ENCODE measurements at regions not wholly inside any gene's neighbourhood (a gene's known extent, or its start where the extent isn't known, plus 50 kb on each side); places are given as distances from the start of the nearest gene placed in this dataset.

DNA sequence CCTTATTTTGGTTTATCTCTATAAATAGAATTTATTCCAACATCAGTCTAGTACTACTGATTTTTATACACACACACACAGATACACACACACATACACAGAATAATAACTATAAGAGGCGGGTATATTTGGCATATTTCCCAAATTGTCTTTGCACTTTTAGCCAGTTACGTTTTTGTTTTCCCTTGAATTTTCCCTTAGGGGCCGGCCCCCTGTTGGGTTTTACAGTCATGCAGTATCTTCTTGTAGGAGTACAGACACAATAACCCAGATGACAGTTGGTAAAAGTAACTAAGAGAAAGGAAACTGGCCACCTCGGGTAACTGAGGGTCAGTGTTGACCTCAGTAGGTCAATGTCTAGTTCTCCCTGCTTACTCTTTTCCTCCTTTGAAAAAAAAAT, 50.9 kb downstream of the DISP1 start:
- TF ChIP-seq CREB1 (IDR thresholded peaks at IDR 0.05; ENCODE audit: low read depth) (no peak), CEBPB (IDR thresholded peaks at IDR 0.05) (no peak), FOXM1 (IDR thresholded peaks at IDR 0.05; ENCODE audit: borderline replicate concordance, low read depth) (no peak), ZBTB7A (IDR thresholded peaks at IDR 0.05; ENCODE audit: low read depth) (no peak), TEAD4 (IDR thresholded peaks at IDR 0.05) (no peak), EGR1 (IDR thresholded peaks at IDR 0.05) (no peak), TAF1 (IDR thresholded peaks at IDR 0.05; ENCODE audit: low read depth) (no peak), EP300 (IDR thresholded peaks at IDR 0.05; ENCODE audit: borderline replicate concordance) (no peak), YY1 (IDR thresholded peaks at IDR 0.05; ENCODE audit: low read depth) (no peak), MAX (IDR thresholded peaks at IDR 0.05) (no peak)
- TF ChIP-seq, protein P1, sequence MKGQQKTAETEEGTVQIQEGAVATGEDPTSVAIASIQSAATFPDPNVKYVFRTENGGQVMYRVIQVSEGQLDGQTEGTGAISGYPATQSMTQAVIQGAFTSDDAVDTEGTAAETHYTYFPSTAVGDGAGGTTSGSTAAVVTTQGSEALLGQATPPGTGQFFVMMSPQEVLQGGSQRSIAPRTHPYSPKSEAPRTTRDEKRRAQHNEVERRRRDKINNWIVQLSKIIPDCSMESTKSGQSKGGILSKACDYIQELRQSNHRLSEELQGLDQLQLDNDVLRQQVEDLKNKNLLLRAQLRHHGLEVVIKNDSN (IDR thresholded peaks at IDR 0.05) = no peak

GRCh38 chr1:222867316-222867715, 52.5 kb downstream of the DISP1 start:
- TF ChIP-seq NFIC (IDR thresholded peaks at IDR 0.05) (no peak), ZBTB7A (IDR thresholded peaks at IDR 0.05; ENCODE audit: low read depth) (no peak), CEBPB (IDR thresholded peaks at IDR 0.05) (no peak), RAD21 (IDR thresholded peaks at IDR 0.05; ENCODE audit: low read depth) (no peak), YY1 (IDR thresholded peaks at IDR 0.05; ENCODE audit: low read depth) (no peak), FOXM1 (IDR thresholded peaks at IDR 0.05; ENCODE audit: borderline replicate concordance, low read depth) (no peak), EGR1 (IDR thresholded peaks at IDR 0.05) (no peak), CREB1 (IDR thresholded peaks at IDR 0.05; ENCODE audit: low read depth) (no peak), EP300 (IDR thresholded peaks at IDR 0.05; ENCODE audit: borderline replicate concordance) (no peak), TCF12 (IDR thresholded peaks at IDR 0.05; ENCODE audit: low read depth) (no peak), MAX (IDR thresholded peaks at IDR 0.05) (no peak), TEAD4 (IDR thresholded peaks at IDR 0.05) (no peak), REST (IDR thresholded peaks at IDR 0.05; ENCODE audit: low read depth) (no peak)
- TF ChIP-seq, protein P1 (IDR thresholded peaks at IDR 0.05) = no peak

GRCh38 chr1:222876182-222876581, 61.3 kb downstream of the DISP1 start:
- no peak for TF ChIP-seq EP300 (IDR thresholded peaks at IDR 0.05; ENCODE audit: borderline replicate concordance)
- TF ChIP-seq, protein P1 (IDR thresholded peaks at IDR 0.05) = no peak
- no peak for TF ChIP-seq TEAD4 (IDR thresholded peaks at IDR 0.05)
- no peak for TF ChIP-seq RAD21 (IDR thresholded peaks at IDR 0.05; ENCODE audit: low read depth)
- TF ChIP-seq ZBTB7A (IDR thresholded peaks at IDR 0.05; ENCODE audit: low read depth) = no peak
- TF ChIP-seq YY1 (IDR thresholded peaks at IDR 0.05; ENCODE audit: low read depth) = no peak

DNA sequence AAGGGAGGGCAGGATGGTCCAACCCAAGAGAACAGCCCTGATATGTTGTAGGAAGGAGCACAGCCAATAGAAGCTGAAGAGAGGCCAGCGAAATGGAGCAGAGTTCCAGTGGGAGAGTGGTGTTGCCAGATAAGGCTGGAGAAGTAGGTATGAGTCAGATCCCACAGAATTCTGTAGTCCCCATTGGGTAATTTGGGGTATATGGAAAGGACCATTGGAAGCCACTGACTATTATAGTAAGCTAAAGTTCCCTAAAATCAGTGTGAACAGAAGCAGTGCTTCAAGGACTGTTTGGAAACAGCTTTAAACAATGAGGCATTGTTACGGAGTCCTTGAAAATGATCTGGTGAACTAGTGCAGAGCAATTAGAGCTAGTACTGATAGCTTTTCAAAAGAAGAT, 63.0 kb downstream of the DISP1 start:
- no peak for TF ChIP-seq RAD21 (IDR thresholded peaks at IDR 0.05; ENCODE audit: low read depth)
- no peak for TF ChIP-seq CEBPB (IDR thresholded peaks at IDR 0.05)
- TF ChIP-seq EGR1 (IDR thresholded peaks at IDR 0.05) = no peak
- TF ChIP-seq ZBTB7A (IDR thresholded peaks at IDR 0.05; ENCODE audit: low read depth) = no peak
- TF ChIP-seq TAF1 (IDR thresholded peaks at IDR 0.05; ENCODE audit: low read depth) = no peak
- TF ChIP-seq EP300 (IDR thresholded peaks at IDR 0.05; ENCODE audit: borderline replicate concordance) = no peak
- no peak for TF ChIP-seq REST (IDR thresholded peaks at IDR 0.05; ENCODE audit: low read depth)
- TF ChIP-seq MAX (IDR thresholded peaks at IDR 0.05) = no peak
- no peak for TF ChIP-seq NFIC (IDR thresholded peaks at IDR 0.05)
- TF ChIP-seq CREB1 (IDR thresholded peaks at IDR 0.05; ENCODE audit: low read depth) = no peak
- TF ChIP-seq YY1 (IDR thresholded peaks at IDR 0.05; ENCODE audit: low read depth) = no peak

DNA sequence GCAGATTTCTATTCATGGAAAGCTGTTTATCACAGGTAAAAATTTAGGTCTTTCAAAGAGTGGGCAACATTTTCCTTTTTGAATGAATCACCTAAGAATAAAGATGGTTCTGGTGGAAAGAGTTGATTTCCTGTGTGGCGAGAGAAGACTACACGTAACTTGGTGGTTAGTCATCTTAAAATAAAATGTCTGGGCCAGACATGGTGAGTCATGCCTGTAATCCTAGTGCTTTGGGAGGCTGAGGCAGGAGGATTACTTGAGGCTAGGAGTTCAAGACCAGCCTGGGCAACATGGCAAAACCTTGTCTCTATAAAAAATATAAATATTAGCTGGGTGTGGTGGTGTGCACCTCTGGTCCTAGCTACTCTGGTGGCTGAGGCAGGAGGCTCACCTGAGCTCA, 65.7 kb downstream of the DISP1 start:
- TF ChIP-seq EP300 (IDR thresholded peaks at IDR 0.05; ENCODE audit: borderline replicate concordance) (no peak), TCF12 (IDR thresholded peaks at IDR 0.05; ENCODE audit: low read depth) (no peak), EGR1 (IDR thresholded peaks at IDR 0.05) (no peak), MAX (IDR thresholded peaks at IDR 0.05) (no peak), FOXM1 (IDR thresholded peaks at IDR 0.05; ENCODE audit: borderline replicate concordance, low read depth) (no peak), CEBPB (IDR thresholded peaks at IDR 0.05) (no peak), CREB1 (IDR thresholded peaks at IDR 0.05; ENCODE audit: low read depth) (no peak)
